Neural cell (in vitro differentiated cells): ENCODE measurements at regions not wholly inside any gene's neighbourhood (a gene's known extent, or its start where the extent isn't known, plus 50 kb on each side); places are given as distances from the start of the nearest gene placed in this dataset.

Experiments
- H2AFZ ChIP-seq: fragments of 200-600, 300-800 bp; sonication (generic), shearing (Covaris generic); 2 replicates; pipeline ENCODE4 v1.6.0; 2014; ENCODE audit warnings: low read depth, mild to moderate bottlenecking, antibody characterized with exemption, low read length, moderate library complexity
- H3F3A ChIP-seq: fragments of 200-600 bp; shearing (Covaris generic); 2 replicates; pipeline ENCODE4 v1.6.1; 2016; ENCODE audit warnings: mild to moderate bottlenecking, moderate library complexity, mixed read lengths, antibody characterized with exemption, low read length; ENCODE audit not compliant: insufficient read depth, poor library complexity, severe bottlenecking
- H3K27ac ChIP-seq: fragments of 200-600, 300-800 bp; sonication (generic), shearing (Covaris generic); 2 replicates; pipeline ENCODE4 v1.5.1; 2014; ENCODE audit warnings: mild to moderate bottlenecking, low read length, moderate library complexity
- H3K27me3 ChIP-seq: fragments of 300-800, 200-600 bp; sonication (generic), shearing (Covaris generic); 2 replicates; pipeline ENCODE4 v1.6.0; 2014; ENCODE audit warnings: mild to moderate bottlenecking, low read depth, low read length, moderate library complexity; ENCODE audit not compliant: insufficient read depth
- H3K36me3 ChIP-seq: fragments of 300-800, 200-600 bp; sonication (generic), shearing (Covaris generic); 2 replicates; pipeline ENCODE4 v1.5.1; 2014; ENCODE audit warnings: mild to moderate bottlenecking, antibody characterized with exemption, low read length, moderate library complexity; ENCODE audit not compliant: insufficient read depth
- H3K4me2 ChIP-seq: fragments of 300-800, 200-600 bp; sonication (generic), shearing (Covaris generic); 2 replicates; pipeline ENCODE4 v1.6.0; 2014; ENCODE audit warnings: mild to moderate bottlenecking, low read length
- H3K4me3 ChIP-seq: fragments of 300-800, 200-600 bp; sonication (generic), shearing (Covaris generic); 2 replicates; pipeline ENCODE4 v1.5.1; 2014; ENCODE audit warnings: mild to moderate bottlenecking, low read length, moderate library complexity
- H3K79me2 ChIP-seq: fragments of 200-600 bp; shearing (Covaris generic); replicated peaks from 2 replicates; pipeline ENCODE4 v1.6.0; 2014; ENCODE audit warnings: mild to moderate bottlenecking, low read length, moderate library complexity; ENCODE audit not compliant: insufficient read depth
- H3K9ac ChIP-seq: fragments of 300-800, 200-600 bp; sonication (generic), shearing (Covaris generic); 2 replicates; pipeline ENCODE4 v1.6.1; 2016; ENCODE audit warnings: mild to moderate bottlenecking, low read length, mixed read lengths
- H3K9me2 ChIP-seq: fragments of 200-600 bp; shearing (Covaris generic); 2 replicates; pipeline ENCODE4 v1.6.1; 2016; ENCODE audit warnings: mild to moderate bottlenecking, low read length, mixed read lengths; ENCODE audit not compliant: insufficient read depth
- H3K9me3 ChIP-seq: fragments of 200-600, 300-800 bp; sonication (generic), shearing (Covaris generic); 2 replicates; pipeline ENCODE4 v1.6.1; 2016; ENCODE audit warnings: mild to moderate bottlenecking, mixed run types, low read length, moderate library complexity, mixed read lengths
- H4K20me1 ChIP-seq: fragments of 200-600 bp; shearing (Covaris generic); 2 replicates; pipeline ENCODE4 v1.6.1; 2016; ENCODE audit warnings: mild to moderate bottlenecking, mixed run types; ENCODE audit not compliant: insufficient read depth
- EP300 ChIP-seq: fragments of 450-650 bp; conservative IDR thresholded peaks from 2 replicates; pipeline ENCODE4 v1.6.1; 2014; ENCODE audit warnings: antibody characterized with exemption, mild to moderate bottlenecking, moderate library complexity; ENCODE audit not compliant: poor library complexity, severe bottlenecking
- EZH2 ChIP-seq: fragments of 200-600, 300-800 bp; shearing (Covaris generic), sonication (generic); IDR thresholded peaks from 2 replicates; pipeline ENCODE4 v1.6.1; 2014; ENCODE audit warnings: antibody characterized with exemption, low read length, borderline replicate concordance, mild to moderate bottlenecking; ENCODE audit not compliant: insufficient read depth, poor library complexity, severe bottlenecking
- MXI1 ChIP-seq: fragments of 450-650 bp; conservative IDR thresholded peaks from 2 replicates; pipeline ENCODE4 v1.6.1; 2014; ENCODE audit warnings: antibody characterized with exemption, mild to moderate bottlenecking; ENCODE audit not compliant: poor library complexity, severe bottlenecking
- POLR2AphosphoS5 ChIP-seq: IDR thresholded peaks from 2 replicates; pipeline ENCODE4 v1.6.1; 2012
- RAD21 ChIP-seq: fragments of 450-650 bp; conservative IDR thresholded peaks from 2 replicates; pipeline ENCODE4 v1.6.1; 2014; ENCODE audit warnings: antibody characterized with exemption, mild to moderate bottlenecking, moderate library complexity
- SMC3 ChIP-seq: fragments of 450-650 bp; conservative IDR thresholded peaks from 2 replicates; pipeline ENCODE4 v1.6.1; 2014; ENCODE audit warnings: antibody characterized with exemption, mild to moderate bottlenecking, moderate library complexity; ENCODE audit not compliant: poor library complexity
- TAF1 ChIP-seq: IDR thresholded peaks from 2 replicates; pipeline ENCODE4 v1.6.1; 2012; ENCODE audit warnings: low read depth
- TF ChIP-seq, protein P1 (sequence below): IDR thresholded peaks from 2 replicates; pipeline ENCODE4 v1.6.1; 2012; ENCODE audit warnings: borderline replicate concordance
- TF ChIP-seq, protein P2 (sequence below): fragments of 450-650 bp; IDR thresholded peaks from 2 replicates; pipeline ENCODE4 v1.5.1; 2014; ENCODE audit warnings: antibody characterized with exemption, mild to moderate bottlenecking, moderate library complexity; ENCODE audit not compliant: poor library complexity, severe bottlenecking

DNA sequence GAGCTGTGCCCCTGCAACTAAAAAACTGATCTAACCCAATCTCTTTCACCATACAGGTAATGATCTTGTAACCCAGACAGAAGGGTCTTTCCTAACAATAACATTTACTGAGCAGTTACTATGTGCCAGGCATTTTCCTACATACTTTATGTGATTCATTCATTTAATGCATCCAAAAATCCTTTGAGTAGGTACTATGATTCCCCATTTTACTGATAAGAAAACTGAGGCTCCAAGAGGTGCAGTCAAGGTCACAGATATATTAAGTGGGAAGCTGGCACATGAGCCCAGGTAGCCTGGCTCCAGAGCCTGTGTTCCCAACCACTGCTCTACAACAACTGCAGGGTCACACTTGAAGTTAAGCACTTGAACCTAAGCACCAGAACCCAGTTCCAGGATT, 87.6 kb downstream of the NCR2 start:
- H3K79me2 ChIP-seq = no peaks in the 10 kb centered on the region
- TF ChIP-seq, protein P1, sequence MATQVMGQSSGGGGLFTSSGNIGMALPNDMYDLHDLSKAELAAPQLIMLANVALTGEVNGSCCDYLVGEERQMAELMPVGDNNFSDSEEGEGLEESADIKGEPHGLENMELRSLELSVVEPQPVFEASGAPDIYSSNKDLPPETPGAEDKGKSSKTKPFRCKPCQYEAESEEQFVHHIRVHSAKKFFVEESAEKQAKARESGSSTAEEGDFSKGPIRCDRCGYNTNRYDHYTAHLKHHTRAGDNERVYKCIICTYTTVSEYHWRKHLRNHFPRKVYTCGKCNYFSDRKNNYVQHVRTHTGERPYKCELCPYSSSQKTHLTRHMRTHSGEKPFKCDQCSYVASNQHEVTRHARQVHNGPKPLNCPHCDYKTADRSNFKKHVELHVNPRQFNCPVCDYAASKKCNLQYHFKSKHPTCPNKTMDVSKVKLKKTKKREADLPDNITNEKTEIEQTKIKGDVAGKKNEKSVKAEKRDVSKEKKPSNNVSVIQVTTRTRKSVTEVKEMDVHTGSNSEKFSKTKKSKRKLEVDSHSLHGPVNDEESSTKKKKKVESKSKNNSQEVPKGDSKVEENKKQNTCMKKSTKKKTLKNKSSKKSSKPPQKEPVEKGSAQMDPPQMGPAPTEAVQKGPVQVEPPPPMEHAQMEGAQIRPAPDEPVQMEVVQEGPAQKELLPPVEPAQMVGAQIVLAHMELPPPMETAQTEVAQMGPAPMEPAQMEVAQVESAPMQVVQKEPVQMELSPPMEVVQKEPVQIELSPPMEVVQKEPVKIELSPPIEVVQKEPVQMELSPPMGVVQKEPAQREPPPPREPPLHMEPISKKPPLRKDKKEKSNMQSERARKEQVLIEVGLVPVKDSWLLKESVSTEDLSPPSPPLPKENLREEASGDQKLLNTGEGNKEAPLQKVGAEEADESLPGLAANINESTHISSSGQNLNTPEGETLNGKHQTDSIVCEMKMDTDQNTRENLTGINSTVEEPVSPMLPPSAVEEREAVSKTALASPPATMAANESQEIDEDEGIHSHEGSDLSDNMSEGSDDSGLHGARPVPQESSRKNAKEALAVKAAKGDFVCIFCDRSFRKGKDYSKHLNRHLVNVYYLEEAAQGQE = no peak
- no peak overlapping the region for H3K9ac ChIP-seq
- no peak overlapping the region for H3K4me3 ChIP-seq
- H3K27me3 ChIP-seq = peaks cover 27% of the 10 kb centered on the region
- H3K9me3 ChIP-seq = no peaks in the 10 kb centered on the region
- H3K27ac ChIP-seq = no peak overlapping the region
- no peaks in the 10 kb centered on the region for H3K36me3 ChIP-seq
- no peak overlapping the region for H2AFZ ChIP-seq
- no peak overlapping the region for H3K4me2 ChIP-seq
- H4K20me1 ChIP-seq = no peaks in the 10 kb centered on the region
- H3K9me2 ChIP-seq = no peaks in the 10 kb centered on the region
- no peaks in the 10 kb centered on the region for H3F3A ChIP-seq

DNA sequence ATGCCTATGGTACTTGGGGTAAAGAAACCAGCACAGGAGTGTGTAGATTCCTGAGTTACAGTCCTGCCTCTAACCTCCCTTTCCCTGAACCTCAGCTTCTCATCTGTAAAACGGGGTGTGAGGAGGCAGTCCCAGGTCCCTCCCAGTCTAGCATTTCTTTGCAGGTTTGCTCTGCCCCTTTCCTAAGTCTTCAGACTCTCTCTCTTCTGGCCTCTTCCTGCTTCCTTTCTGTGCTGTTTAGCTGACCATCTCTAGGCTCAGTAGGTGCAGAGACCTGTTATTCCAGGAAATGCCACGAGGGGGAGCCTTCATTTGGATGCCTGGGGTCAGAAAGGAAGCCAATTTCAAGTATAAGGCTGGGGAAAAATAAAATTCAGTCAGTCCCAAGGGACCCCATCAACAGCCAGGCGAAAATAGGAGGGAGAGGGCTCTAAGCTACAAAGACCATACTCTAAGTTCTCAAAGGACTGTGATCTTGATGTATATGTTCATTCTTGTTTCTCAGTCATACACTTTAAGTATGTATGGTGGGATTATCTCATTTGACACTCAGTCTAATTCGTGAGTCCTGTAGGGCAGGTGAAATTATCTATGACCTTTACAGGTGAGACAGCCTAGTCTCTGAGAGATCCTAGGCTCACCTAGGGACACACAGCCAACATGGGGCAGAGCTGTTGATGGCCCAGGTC, 89.1 kb downstream of the NCR2 start:
- H2AFZ ChIP-seq = no peak overlapping the region
- TF ChIP-seq, protein P2, sequence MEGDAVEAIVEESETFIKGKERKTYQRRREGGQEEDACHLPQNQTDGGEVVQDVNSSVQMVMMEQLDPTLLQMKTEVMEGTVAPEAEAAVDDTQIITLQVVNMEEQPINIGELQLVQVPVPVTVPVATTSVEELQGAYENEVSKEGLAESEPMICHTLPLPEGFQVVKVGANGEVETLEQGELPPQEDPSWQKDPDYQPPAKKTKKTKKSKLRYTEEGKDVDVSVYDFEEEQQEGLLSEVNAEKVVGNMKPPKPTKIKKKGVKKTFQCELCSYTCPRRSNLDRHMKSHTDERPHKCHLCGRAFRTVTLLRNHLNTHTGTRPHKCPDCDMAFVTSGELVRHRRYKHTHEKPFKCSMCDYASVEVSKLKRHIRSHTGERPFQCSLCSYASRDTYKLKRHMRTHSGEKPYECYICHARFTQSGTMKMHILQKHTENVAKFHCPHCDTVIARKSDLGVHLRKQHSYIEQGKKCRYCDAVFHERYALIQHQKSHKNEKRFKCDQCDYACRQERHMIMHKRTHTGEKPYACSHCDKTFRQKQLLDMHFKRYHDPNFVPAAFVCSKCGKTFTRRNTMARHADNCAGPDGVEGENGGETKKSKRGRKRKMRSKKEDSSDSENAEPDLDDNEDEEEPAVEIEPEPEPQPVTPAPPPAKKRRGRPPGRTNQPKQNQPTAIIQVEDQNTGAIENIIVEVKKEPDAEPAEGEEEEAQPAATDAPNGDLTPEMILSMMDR = peak; percentile 88
- TF ChIP-seq RAD21 (peak; percentile 78), TAF1 (no peak), SMC3 (peak; percentile 91)
- no peak overlapping the region for H3K4me3 ChIP-seq
- no peak overlapping the region for H3K27ac ChIP-seq
- no peaks in the 10 kb centered on the region for H3K36me3 ChIP-seq
- H3K27me3 ChIP-seq = peaks cover 43% of the 10 kb centered on the region
- no peaks in the 10 kb centered on the region for H3K9me3 ChIP-seq
- H4K20me1 ChIP-seq = no peaks in the 10 kb centered on the region
- no peak overlapping the region for H3K9ac ChIP-seq
- H3F3A ChIP-seq = no peaks in the 10 kb centered on the region
- no peaks in the 10 kb centered on the region for H3K79me2 ChIP-seq
- H3K9me2 ChIP-seq = no peaks in the 10 kb centered on the region
- H3K4me2 ChIP-seq = no peak overlapping the region

DNA sequence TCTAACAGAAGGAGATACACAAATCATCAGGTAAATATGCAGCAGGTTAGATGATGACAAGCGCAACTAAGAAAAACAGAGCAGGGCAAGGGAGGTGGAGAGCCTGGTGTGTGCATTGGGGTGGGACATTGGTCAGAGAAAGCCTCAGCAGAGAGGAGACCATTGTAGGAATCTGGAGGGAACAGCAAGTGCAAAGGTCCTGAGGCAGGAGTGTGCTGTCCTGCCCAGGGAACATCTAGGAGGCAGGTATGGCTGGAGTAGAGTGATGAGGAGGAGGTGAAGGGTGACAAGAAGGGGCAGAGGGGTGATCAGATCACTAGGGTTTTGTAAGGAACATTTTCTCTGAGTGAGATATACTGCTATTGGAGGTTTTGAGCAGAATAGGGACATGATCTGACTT, 90.1 kb downstream of the NCR2 start:
- H3K4me3 ChIP-seq = no peak overlapping the region

More for the DNA sequence above, 90.1 kb downstream of the NCR2 start:
- Histone ChIP-seq H3K4me2 (no peak overlapping the region), H4K20me1 (no peaks in the 10 kb centered on the region), H3K9me2 (no peaks in the 10 kb centered on the region), H3K9me3 (no peaks in the 10 kb centered on the region), H2AFZ (no peak overlapping the region), H3K36me3 (no peaks in the 10 kb centered on the region), H3F3A (no peaks in the 10 kb centered on the region), H3K27ac (no peak overlapping the region), H3K9ac (no peak overlapping the region), H3K79me2 (no peaks in the 10 kb centered on the region), H3K27me3 (peaks cover 49% of the 10 kb centered on the region)
- TF ChIP-seq, protein P2 = no peak
- no peak for TF ChIP-seq POLR2AphosphoS5
- TF ChIP-seq RAD21 = no peak
- TF ChIP-seq EP300 = no peak
- TF ChIP-seq EZH2 = no peak
- TF ChIP-seq TAF1 = no peak
- no peak for TF ChIP-seq SMC3
- TF ChIP-seq, protein P1 = no peak
- TF ChIP-seq MXI1 = no peak
